ENCODE measurements at regions not wholly inside any gene's neighbourhood (a gene's known extent, or its start where the extent isn't known, plus 50 kb on each side); places are given as distances from the start of the nearest gene placed in this dataset.

DNA sequence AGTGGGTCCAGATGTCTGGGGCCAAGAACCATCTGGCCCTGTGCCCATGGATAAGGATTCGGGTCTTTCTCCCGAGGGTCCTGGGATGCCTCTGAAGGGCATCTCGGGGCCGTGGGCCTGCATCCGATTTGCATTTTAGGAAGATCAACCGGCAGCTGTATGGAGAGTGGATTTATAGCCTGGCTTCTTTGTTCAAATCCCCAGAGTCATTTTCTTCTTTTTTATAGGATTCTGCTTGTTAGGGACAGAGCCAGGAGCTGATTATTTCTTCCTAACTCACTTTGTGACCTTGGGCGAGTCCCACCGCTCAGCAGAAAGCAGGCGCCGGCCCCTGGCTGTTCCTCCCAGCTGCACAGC is 52.9 kb upstream of the APCDD1L start:
- ChIA-PET CTCF (no interaction called here), POLR2A (no interaction called here)
- DNase-seq (ENCODE audit: extremely low spot score): no peak
- TF ChIP-seq FOXA1 (IDR thresholded peaks at IDR 0.05): no peak

DNA sequence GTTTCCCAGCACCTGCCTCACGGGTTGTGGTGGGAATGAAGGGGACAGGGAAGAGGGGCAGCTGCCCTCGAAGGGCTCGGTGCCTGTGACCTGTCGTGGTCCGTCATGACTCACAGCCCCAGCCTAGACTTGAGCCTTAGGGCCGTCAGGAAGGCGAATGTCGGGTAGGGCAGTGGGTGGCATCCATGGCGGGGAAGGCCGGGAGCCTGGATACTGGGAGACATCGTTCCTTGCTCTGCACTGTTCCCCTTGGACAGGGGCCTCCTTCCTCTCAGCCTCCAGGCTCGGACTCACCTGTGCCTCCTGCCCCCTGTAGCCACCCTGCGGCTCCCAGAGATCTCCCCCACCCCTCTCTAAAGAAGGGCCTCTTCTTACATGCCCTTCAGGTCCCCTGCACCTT is 52.2 kb upstream of the APCDD1L start:
- TF ChIP-seq ZNF384 (IDR thresholded peaks at IDR 0.05) (no peak), FOXA1 (IDR thresholded peaks at IDR 0.05) (no peak), L3MBTL2 (conservative IDR thresholded peaks at IDR 0.05) (no peak), ARNT (IDR thresholded peaks at IDR 0.05) (no peak), ELF4 (IDR thresholded peaks at IDR 0.05) (no peak), CTBP1 (IDR thresholded peaks at IDR 0.05; ENCODE audit: borderline replicate concordance) (no peak), LEF1 (IDR thresholded peaks at IDR 0.05; ENCODE audit: borderline replicate concordance) (no peak), SP1 (IDR thresholded peaks at IDR 0.05) (no peak), NFRKB (IDR thresholded peaks at IDR 0.05) (no peak), HDGF (IDR thresholded peaks at IDR 0.05; ENCODE audit: borderline replicate concordance) (no peak), FOXM1 (IDR thresholded peaks at IDR 0.05; ENCODE audit: borderline replicate concordance) (no peak), BHLHE40 (IDR thresholded peaks at IDR 0.05; ENCODE audit: borderline replicate concordance) (no peak)
- TF ChIP-seq, protein P1, sequence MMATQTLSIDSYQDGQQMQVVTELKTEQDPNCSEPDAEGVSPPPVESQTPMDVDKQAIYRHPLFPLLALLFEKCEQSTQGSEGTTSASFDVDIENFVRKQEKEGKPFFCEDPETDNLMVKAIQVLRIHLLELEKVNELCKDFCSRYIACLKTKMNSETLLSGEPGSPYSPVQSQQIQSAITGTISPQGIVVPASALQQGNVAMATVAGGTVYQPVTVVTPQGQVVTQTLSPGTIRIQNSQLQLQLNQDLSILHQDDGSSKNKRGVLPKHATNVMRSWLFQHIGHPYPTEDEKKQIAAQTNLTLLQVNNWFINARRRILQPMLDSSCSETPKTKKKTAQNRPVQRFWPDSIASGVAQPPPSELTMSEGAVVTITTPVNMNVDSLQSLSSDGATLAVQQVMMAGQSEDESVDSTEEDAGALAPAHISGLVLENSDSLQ (IDR thresholded peaks at IDR 0.05): no peak
- ChIA-PET POLR2A (no interaction called here), CTCF (no interaction called here)
- no peak for DNase-seq (ENCODE audit: extremely low spot score)

DNA sequence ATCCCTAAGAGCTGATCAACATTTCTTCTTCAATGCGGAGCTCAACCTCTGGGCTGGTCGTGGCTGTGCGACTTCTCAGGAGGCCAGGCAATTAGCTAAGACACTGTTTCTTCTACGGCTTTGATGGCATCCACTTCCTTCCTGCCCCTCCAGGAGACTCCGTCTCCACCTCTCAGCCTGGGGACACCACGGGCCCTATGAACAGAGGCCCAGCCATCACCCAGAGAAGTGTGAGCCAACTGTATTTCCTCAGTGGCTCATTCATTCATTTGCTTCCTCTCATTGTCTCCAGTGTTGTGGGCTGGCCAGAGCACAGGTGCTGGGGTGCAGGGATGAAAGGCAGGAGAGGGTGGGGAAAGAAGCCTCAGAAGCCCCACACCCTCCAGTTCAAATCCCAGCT is 51.8 kb upstream of the APCDD1L start:
- ChIA-PET CTCF (no interaction called here), POLR2A (no interaction called here)
- TF ChIP-seq ELF4 (IDR thresholded peaks at IDR 0.05) (no peak), NFRKB (IDR thresholded peaks at IDR 0.05) (no peak), ARNT (IDR thresholded peaks at IDR 0.05) (no peak), HDGF (IDR thresholded peaks at IDR 0.05; ENCODE audit: borderline replicate concordance) (no peak), ZNF384 (IDR thresholded peaks at IDR 0.05) (no peak), FOXA1 (IDR thresholded peaks at IDR 0.05) (no peak), BHLHE40 (IDR thresholded peaks at IDR 0.05; ENCODE audit: borderline replicate concordance) (no peak), L3MBTL2 (conservative IDR thresholded peaks at IDR 0.05) (no peak), SUZ12 (IDR thresholded peaks at IDR 0.05) (no peak), SP1 (IDR thresholded peaks at IDR 0.05) (no peak), LEF1 (IDR thresholded peaks at IDR 0.05; ENCODE audit: borderline replicate concordance) (no peak), FOXM1 (IDR thresholded peaks at IDR 0.05; ENCODE audit: borderline replicate concordance) (no peak), FOXK2 (IDR thresholded peaks at IDR 0.05) (no peak), TARDBP (IDR thresholded peaks at IDR 0.05) (no peak), CTBP1 (IDR thresholded peaks at IDR 0.05; ENCODE audit: borderline replicate concordance) (no peak)
- TF ChIP-seq, protein P1 (IDR thresholded peaks at IDR 0.05): no peak
- no peak for DNase-seq (ENCODE audit: extremely low spot score)

DNA sequence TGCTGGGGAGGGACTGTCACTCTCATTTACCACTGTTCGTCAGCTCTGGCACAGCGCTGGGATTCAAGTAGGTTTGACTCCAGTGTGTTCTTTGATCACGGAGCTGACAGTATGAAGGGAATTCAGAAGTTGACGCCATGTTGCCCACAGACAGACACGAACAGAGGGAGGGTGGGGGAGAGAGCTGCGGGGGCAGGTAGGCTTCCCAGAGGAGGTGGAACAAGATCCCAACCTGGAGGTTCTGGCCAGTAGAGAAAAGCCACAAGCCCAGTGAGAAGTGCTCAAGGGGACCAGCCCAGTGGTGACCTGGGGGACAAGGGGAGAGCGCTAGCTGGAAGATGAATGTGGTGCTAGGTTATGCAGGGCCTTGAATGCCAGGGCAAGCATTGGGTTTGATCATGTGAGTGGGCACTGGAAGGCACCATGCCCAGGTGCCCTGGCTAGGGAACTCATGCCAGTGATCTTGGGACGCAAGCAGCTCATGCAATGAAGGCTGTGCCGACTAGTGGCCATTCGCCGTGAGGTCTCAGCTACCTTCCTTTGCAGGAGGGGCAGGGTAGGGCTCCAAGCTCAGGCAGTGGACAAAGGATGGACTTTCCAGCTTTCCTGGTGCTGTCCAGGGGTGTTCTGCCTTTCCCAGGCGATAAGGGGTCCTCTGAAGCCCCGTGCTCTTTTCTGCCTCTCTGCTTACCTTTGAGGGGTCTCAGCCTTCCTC is 50.4 kb upstream of the APCDD1L start:
- CTCF ChIA-PET: no interaction called here
- no peak for DNase-seq (ENCODE audit: extremely low spot score)
- TF ChIP-seq LEF1 (IDR thresholded peaks at IDR 0.05; ENCODE audit: borderline replicate concordance) (no peak), FOXM1 (IDR thresholded peaks at IDR 0.05; ENCODE audit: borderline replicate concordance) (no peak), NFRKB (IDR thresholded peaks at IDR 0.05) (no peak), FOXK2 (IDR thresholded peaks at IDR 0.05) (no peak), TARDBP (IDR thresholded peaks at IDR 0.05) (no peak), CTBP1 (IDR thresholded peaks at IDR 0.05; ENCODE audit: borderline replicate concordance) (no peak), ELF4 (IDR thresholded peaks at IDR 0.05) (no peak), L3MBTL2 (conservative IDR thresholded peaks at IDR 0.05) (no peak), FOXA1 (IDR thresholded peaks at IDR 0.05) (no peak), ZNF384 (IDR thresholded peaks at IDR 0.05) (no peak), HDGF (IDR thresholded peaks at IDR 0.05; ENCODE audit: borderline replicate concordance) (no peak), BHLHE40 (IDR thresholded peaks at IDR 0.05; ENCODE audit: borderline replicate concordance) (no peak), SP1 (IDR thresholded peaks at IDR 0.05) (no peak), ARNT (IDR thresholded peaks at IDR 0.05) (no peak), SUZ12 (IDR thresholded peaks at IDR 0.05) (no peak)
- TF ChIP-seq, protein P1 (IDR thresholded peaks at IDR 0.05): no peak
- POLR2A ChIA-PET: no interaction called here
